CD4-positive, CD25-positive, alpha-beta regulatory T cell (primary cell): ENCODE measurements at regions not wholly inside any gene's neighbourhood (a gene's known extent, or its start where the extent isn't known, plus 50 kb on each side); places are given as distances from the start of the nearest gene placed in this dataset.
"Not testable (repeated sequence)": the region's sequence is repeated elsewhere in the genome, so short reads cannot be mapped to it uniquely, and the experiment has no call there.

ENCODE experiments used
- ATAC-seq, 2 donors: fragments of 150-1000 bp; cut with Tn5 transposase; one replicate each; pipeline ENCODE4 v1.10.0; 2021; ENCODE audit warnings: low read depth in 2 of 2, moderate number of reproducible peaks in 2 of 2, moderate library complexity in 1 of 2
- DNase-seq, 3 donors: peaks; one replicate each; pipeline versions ENCODE4 v3.0.0 to v3.0.0-alpha.2; 2012 to 2022; ENCODE audit warnings: mixed read lengths in 1 of 3
- H3K27ac ChIP-seq: one replicate; pipeline ENCODE4 v1.7.0; 2013; ENCODE audit warnings: mild to moderate bottlenecking, low read length; ENCODE audit not compliant: insufficient read depth, poor library complexity, severe bottlenecking
- H3K27me3 ChIP-seq: one replicate; pipeline ENCODE4 v1.7.0; 2013; ENCODE audit warnings: low read length; ENCODE audit not compliant: control insufficient read depth, insufficient read depth
- H3K36me3 ChIP-seq: one replicate; pipeline ENCODE4 v1.7.0; 2013; ENCODE audit warnings: mild to moderate bottlenecking, low read length, moderate library complexity; ENCODE audit not compliant: control insufficient read depth, insufficient read depth
- H3K4me1 ChIP-seq: 2 replicates; pipeline ENCODE4 v1.7.0; 2013; ENCODE audit warnings: mild to moderate bottlenecking, low read length; ENCODE audit not compliant: insufficient read depth, control insufficient read depth, poor library complexity, severe bottlenecking
- H3K4me3 ChIP-seq: one replicate; pipeline ENCODE4 v1.7.0; 2013; ENCODE audit warnings: low read depth, mild to moderate bottlenecking, low read length, moderate library complexity
- H3K9me3 ChIP-seq, 2 experiments: 1 replicate in 1 of 2; 2 replicates in 1 of 2; pipeline ENCODE4 v1.7.0; 2013; ENCODE audit warnings: low read length in 2 of 2, mild to moderate bottlenecking in 1 of 2, moderate library complexity in 1 of 2; ENCODE audit not compliant: control insufficient read depth in 2 of 2
- H3K27ac Mint-ChIP-seq, 3 donors: one replicate each; pipeline ENCODE4 v1.8.0; 2020 to 2022; ENCODE audit warnings: mild to moderate bottlenecking in 3 of 3, mixed read lengths in 3 of 3, moderate library complexity in 2 of 3
- H3K27me3 Mint-ChIP-seq: one replicate; pipeline ENCODE4 v1.8.0; 2022; ENCODE audit warnings: mild to moderate bottlenecking, mixed read lengths
- H3K36me3 Mint-ChIP-seq: one replicate; pipeline ENCODE4 v1.8.0; 2020; ENCODE audit warnings: mixed read lengths
- H3K4me1 Mint-ChIP-seq, 4 donors: one replicate each; pipeline ENCODE4 v1.8.0; 2020 to 2022; ENCODE audit warnings: mixed read lengths in 4 of 4, mild to moderate bottlenecking in 1 of 4
- H3K4me3 Mint-ChIP-seq, 4 donors: one replicate each; pipeline ENCODE4 v1.8.0; 2020 to 2022; ENCODE audit warnings: mild to moderate bottlenecking in 4 of 4, mixed read lengths in 4 of 4, moderate library complexity in 3 of 4
- H3K9me3 Mint-ChIP-seq, 7 donors: one replicate each; pipeline ENCODE4 v1.8.0; 2020 to 2022; ENCODE audit warnings: mixed read lengths in 7 of 7, mild to moderate bottlenecking in 3 of 7, moderate library complexity in 2 of 7

DNA sequence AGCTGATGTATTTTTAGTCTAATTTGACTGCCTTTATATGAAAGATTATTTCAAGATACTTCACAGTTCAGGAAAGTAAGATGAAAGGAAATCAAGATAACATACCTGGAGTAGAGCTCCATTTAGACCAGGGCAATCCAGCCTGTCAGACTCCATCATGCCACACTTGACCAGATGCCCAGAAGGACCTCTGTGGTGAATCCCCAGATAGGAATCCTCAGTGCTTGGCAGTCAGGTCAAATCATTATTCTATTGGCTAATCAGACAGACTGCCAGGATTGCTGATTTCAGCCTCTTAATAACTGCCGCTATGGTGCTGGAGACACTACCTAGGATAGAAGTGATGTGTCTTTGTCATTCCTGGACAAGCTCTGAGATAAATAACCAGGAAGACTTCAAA, 404.2 kb downstream of the STK39 start:
- peaks cover 0 to 4% (median 0%) of the 10 kb centered on the region in 7 donors for H3K9me3 Mint-ChIP-seq
- no peaks in the 10 kb centered on the region for H3K36me3 Mint-ChIP-seq
- no peak for DNase-seq
- Histone ChIP-seq H3K27me3 (no peaks in the 10 kb centered on the region), H3K9me3 (no peaks in the 10 kb centered on the region), H3K4me3 (no peak overlapping the region), H3K36me3 (no peaks in the 10 kb centered on the region), H3K4me1 (no peaks in the 10 kb centered on the region), H3K27ac (no peak overlapping the region)
- H3K4me1 Mint-ChIP-seq: no peaks in the 10 kb centered on the region
- no peak for ATAC-seq
- H3K27me3 Mint-ChIP-seq: no peaks in the 10 kb centered on the region
- no peak overlapping the region for H3K27ac Mint-ChIP-seq
- no peak overlapping the region for H3K4me3 Mint-ChIP-seq

DNA sequence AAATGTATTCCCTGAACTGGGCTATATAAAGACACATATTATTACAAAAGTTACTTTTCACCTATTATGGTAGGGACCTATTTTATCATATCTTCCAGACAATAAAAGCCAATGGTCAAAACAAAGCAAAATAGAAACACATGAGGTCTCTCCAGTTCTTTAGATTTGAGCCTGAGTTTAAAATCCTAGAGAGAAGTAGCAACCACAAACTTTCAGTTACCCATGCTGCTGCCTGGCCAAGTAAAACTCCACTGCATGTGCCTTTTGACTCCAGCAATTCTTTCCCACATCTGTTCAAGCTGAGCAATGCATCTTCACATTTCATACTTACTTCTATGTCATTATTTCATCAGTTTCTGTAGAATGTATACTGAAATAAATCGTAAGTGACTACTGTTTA, 405.3 kb downstream of the STK39 start:
- H3K27me3 Mint-ChIP-seq: no peaks in the 10 kb centered on the region
- peaks cover 0 to 4% (median 0%) of the 10 kb centered on the region in 7 donors for H3K9me3 Mint-ChIP-seq
- no peaks in the 10 kb centered on the region for H3K4me1 ChIP-seq
- no peaks in the 10 kb centered on the region for H3K4me1 Mint-ChIP-seq
- H3K27me3 ChIP-seq: no peaks in the 10 kb centered on the region
- H3K27ac ChIP-seq: no peak overlapping the region
- H3K4me3 ChIP-seq: no peak overlapping the region
- no peak overlapping the region for H3K27ac Mint-ChIP-seq
- no peaks in the 10 kb centered on the region for H3K36me3 ChIP-seq
- DNase-seq (no peak), ATAC-seq (no peak)
- H3K4me3 Mint-ChIP-seq: no peak overlapping the region
- H3K9me3 ChIP-seq: no peaks in the 10 kb centered on the region
- no peaks in the 10 kb centered on the region for H3K36me3 Mint-ChIP-seq

DNA sequence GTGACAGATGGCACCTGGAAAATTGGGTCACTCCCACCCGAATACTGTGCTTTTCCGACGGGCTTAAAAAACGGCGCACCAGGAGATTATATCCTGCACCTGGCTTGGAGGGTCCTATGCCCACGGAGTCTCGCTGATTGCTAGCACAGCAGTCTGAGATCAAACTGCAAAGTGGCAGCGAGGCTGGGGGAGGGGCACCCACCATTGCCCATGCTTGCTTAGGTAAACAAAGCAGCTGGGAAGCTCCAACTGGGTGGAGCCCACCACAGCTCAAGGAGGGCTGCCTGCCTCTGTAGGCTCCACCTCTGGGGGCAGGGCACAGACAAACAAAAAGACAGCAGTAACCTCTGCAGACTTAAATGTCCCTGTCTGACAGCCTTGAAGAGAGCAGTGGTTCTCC, 412.1 kb downstream of the STK39 start:
- H3K36me3 ChIP-seq, H3K4me1 Mint-ChIP-seq, H3K9me3 ChIP-seq, H3K27ac Mint-ChIP-seq, H3K27me3 Mint-ChIP-seq, ATAC-seq, H3K27me3 ChIP-seq, H3K4me1 ChIP-seq, H3K9me3 Mint-ChIP-seq, DNase-seq, H3K4me3 ChIP-seq, H3K4me3 Mint-ChIP-seq, H3K36me3 Mint-ChIP-seq, H3K27ac ChIP-seq: not testable (repeated sequence)

DNA sequence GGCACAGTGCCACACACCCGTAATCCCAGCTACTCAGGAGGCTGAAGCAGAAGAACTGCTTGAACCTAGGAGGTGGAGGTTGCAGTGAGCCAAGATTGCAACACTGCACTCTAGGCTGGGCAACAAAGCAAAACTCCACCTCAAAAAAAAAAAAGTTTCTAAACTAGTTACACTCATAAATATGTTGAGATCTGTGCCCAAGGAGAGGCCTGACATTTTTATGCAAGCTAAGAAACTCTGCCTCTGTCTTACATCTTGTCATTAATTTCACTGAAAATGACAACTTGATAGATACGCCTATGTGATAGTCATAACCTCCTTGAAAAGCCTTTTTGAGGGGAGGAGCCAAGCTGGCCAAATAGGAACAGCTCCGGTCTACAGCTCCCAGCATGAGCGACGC, 412.7 kb downstream of the STK39 start:
- Histone ChIP-seq H3K27ac (no peak overlapping the region), H3K4me1 (no peaks in the 10 kb centered on the region), H3K4me3 (no peak overlapping the region), H3K36me3 (no peaks in the 10 kb centered on the region), H3K27me3 (no peaks in the 10 kb centered on the region), H3K9me3 (no peaks in the 10 kb centered on the region)
- Mint-ChIP-seq H3K27ac (no peak overlapping the region), H3K27me3 (no peaks in the 10 kb centered on the region), H3K4me1 (no peaks in the 10 kb centered on the region), H3K9me3 (peaks cover 0 to 4% (median 0%) of the 10 kb centered on the region in 7 donors), H3K36me3 (no peaks in the 10 kb centered on the region), H3K4me3 (no peak overlapping the region)
- ATAC-seq: no peak
- no peak for DNase-seq

DNA sequence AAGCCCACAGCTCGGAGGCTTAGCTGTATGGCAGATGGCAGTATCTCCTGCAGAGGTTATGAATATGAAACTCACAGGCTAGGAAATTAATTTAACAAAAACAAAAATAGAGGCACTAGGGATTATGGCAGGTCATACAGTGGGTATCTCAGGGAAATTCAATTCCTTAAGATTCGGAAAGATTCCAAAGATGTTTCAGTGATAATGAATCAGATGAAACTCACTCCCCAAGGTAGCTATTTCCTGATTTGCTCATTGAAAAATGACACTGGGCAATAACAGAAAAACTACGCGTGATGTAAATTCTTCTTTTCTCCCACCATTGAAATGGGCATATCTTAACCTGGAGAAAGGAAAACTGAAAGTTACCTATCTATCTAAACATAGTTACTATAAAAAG, 414.1 kb downstream of the STK39 start:
- no peaks in the 10 kb centered on the region for H3K4me1 ChIP-seq
- no peaks in the 10 kb centered on the region for H3K27me3 ChIP-seq
- ATAC-seq: no peak
- H3K27me3 Mint-ChIP-seq: no peaks in the 10 kb centered on the region
- H3K4me3 Mint-ChIP-seq: no peak overlapping the region
- no peaks in the 10 kb centered on the region for H3K4me1 Mint-ChIP-seq
- H3K36me3 Mint-ChIP-seq: no peaks in the 10 kb centered on the region
- H3K4me3 ChIP-seq: no peak overlapping the region
- no peaks in the 10 kb centered on the region for H3K36me3 ChIP-seq
- H3K27ac Mint-ChIP-seq: no peak overlapping the region
- H3K9me3 Mint-ChIP-seq: peaks cover 0 to 4% (median 0%) of the 10 kb centered on the region in 7 donors
- DNase-seq: no peak
- H3K9me3 ChIP-seq: no peaks in the 10 kb centered on the region
- H3K27ac ChIP-seq: no peak overlapping the region

DNA sequence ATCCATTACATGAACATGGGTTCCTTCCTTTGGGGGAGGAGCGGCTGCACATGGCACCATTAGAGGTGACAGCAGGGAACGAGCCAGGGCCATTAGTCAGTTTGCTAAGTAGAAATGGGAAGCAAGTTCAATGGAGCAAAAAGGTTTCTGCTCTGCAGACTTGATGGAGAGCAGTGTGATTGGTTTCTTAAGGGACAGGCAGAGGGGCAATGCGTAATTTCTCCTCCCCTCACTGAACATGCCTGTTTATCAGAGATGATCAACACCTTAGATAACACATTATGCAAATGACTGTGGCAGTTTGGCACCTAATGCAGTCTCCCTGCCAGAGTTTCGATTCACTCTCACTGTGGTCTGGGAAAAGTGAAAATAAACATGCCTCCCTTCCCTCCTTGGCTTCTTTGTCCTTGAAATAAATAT, 414.5 kb downstream of the STK39 start:
- no peaks in the 10 kb centered on the region for H3K4me1 ChIP-seq
- H3K4me3 ChIP-seq: no peak overlapping the region
- no peak overlapping the region for H3K27ac Mint-ChIP-seq
- H3K9me3 ChIP-seq: no peaks in the 10 kb centered on the region
- H3K27me3 ChIP-seq: no peaks in the 10 kb centered on the region
- DNase-seq: no peak
- no peaks in the 10 kb centered on the region for H3K36me3 Mint-ChIP-seq
- no peak overlapping the region for H3K27ac ChIP-seq
- H3K27me3 Mint-ChIP-seq: no peaks in the 10 kb centered on the region
- peaks cover 0 to 4% (median 0%) of the 10 kb centered on the region in 7 donors for H3K9me3 Mint-ChIP-seq
- H3K4me1 Mint-ChIP-seq: no peaks in the 10 kb centered on the region
- H3K4me3 Mint-ChIP-seq: no peak overlapping the region
- ATAC-seq: no peak
- no peaks in the 10 kb centered on the region for H3K36me3 ChIP-seq

- Histone ChIP-seq H3K9me3 (no peaks in the 10 kb centered on the region), H3K27ac (no peak overlapping the region), H3K27me3 (no peaks in the 10 kb centered on the region), H3K4me1 (no peaks in the 10 kb centered on the region), H3K4me3 (no peak overlapping the region), H3K36me3 (no peaks in the 10 kb centered on the region)
- Mint-ChIP-seq H3K27ac (no peak overlapping the region), H3K9me3 (peaks cover 0 to 3% (median 0%) of the 10 kb centered on the region in 7 donors), H3K36me3 (no peaks in the 10 kb centered on the region), H3K4me3 (no peak overlapping the region), H3K4me1 (no peaks in the 10 kb centered on the region), H3K27me3 (peaks cover 7% of the 10 kb centered on the region)
- ATAC-seq (no peak), DNase-seq (no peak)
These were observed 419.9 kb downstream of the STK39 start for GRCh38 chr2:167827352-167828097.

DNA sequence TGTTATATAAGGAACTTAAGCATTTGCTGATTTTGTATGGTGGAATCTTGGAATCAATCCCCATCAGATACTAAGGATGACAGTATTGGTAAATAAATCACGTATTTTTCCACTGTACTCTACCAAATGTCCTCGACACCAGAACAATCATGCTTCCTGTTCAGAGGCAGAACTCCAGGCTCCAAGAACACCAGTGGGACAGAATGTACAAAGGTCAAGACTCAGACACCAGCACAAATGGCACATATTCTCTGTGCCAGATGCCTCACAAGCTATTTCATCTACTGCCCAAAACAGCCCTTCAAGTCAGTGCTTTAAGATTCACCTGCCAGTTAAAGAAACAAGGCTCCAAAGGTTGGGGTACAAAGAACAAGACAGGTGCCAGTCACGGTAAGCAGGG, 420.5 kb downstream of the STK39 start:
- Histone ChIP-seq H3K4me1 (no peaks in the 10 kb centered on the region), H3K27ac (no peak overlapping the region), H3K36me3 (no peaks in the 10 kb centered on the region), H3K9me3 (no peaks in the 10 kb centered on the region), H3K27me3 (no peaks in the 10 kb centered on the region), H3K4me3 (no peak overlapping the region)
- DNase-seq: no peak
- Mint-ChIP-seq H3K4me1 (no peaks in the 10 kb centered on the region), H3K27me3 (peaks cover 7% of the 10 kb centered on the region), H3K4me3 (no peak overlapping the region), H3K9me3 (peaks cover 0 to 3% (median 0%) of the 10 kb centered on the region in 7 donors), H3K27ac (no peak overlapping the region), H3K36me3 (no peaks in the 10 kb centered on the region)
- no peak for ATAC-seq
